GM04503 (cell line): ENCODE measurements at regions not wholly inside any gene's neighbourhood (a gene's known extent, or its start where the extent isn't known, plus 50 kb on each side); places are given as distances from the start of the nearest gene placed in this dataset.
A peak's percentile ranks its signal among the peaks of the same experiment; 100 is the strongest.

Source experiments
- DNase-seq: peaks from one replicate; pipeline ENCODE4 v3.0.0-alpha.2; 2012; ENCODE audit warnings: low read depth

DNA sequence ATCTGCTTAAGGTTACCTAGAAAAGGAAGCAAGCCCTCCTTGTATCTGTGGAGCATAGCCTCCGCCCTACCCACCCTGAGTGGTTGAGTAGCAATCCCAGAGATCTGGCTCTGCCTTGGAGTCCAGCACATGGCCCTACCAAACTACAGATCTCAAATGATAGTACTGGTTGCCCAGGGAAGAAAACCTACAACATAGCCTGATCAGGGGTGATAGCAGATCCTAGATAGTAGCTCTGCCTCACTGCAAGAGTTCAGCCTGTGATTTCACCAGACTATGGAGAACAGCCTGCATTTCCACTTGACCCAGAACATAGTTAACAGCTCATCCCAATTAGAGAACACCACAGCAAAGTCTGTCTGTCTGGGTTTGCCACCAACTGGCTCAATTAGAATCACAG, 279.5 kb downstream of the ETNK1 start:
- DNase-seq, result no peak

DNA sequence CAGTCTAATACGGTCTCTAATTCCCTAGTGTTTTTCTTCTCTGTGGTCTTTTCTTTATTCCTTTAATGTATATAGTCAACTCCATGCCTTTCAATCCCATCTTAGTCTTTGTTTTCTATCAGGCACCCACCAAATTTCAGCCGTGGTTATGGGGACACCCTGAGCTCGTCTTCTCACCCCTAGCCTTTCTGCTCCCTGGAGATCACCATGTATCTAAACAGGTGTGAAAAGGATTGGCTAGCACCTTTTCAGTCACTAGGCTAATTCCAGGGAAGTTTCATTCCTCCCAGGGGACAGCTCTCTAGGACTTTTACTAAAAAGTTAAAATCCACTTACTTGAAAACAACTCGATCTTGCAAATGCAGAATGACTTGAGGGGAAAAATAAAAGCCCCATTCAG, 291.3 kb downstream of the ETNK1 start:
- no peak for DNase-seq

DNA sequence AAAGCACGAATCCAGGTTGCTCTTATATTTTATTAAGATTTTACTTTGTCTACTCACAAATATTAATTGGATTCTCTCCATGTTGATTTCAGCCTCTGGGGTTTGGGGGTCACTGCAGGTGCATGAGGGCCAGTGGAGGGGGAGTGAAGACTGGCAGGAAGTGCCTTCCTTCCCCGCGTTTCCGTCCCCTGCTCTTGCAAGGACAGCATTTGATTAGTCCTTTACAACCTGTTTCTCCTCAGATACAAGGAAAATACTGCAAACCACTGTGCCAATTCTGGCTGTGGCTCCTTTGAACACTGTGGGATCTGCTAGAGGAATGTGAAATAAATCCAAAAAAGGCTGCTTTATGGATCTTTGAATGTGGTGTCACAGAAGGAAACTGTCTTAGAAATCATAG, 291.8 kb downstream of the ETNK1 start:
- no peak for DNase-seq

DNA sequence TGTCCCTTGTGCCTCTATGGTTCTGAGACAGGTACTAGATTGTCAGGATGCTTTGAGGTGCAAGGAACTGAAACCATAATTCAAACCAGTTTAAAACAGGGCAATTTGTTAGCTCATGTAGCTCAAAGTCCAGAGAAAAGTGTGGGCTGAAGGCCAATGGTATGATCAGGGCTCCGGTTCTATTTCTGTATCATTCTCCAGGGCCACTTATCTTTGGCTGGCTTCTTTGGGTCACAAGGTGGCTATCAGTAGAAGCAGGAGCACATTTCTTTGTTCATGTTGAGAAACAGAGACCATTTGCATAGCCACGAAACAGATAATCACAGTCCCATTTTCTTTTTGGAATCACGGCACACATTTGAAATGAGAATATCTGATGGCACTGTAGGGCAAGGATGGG, 294.9 kb downstream of the ETNK1 start:
- no peak for DNase-seq

DNA sequence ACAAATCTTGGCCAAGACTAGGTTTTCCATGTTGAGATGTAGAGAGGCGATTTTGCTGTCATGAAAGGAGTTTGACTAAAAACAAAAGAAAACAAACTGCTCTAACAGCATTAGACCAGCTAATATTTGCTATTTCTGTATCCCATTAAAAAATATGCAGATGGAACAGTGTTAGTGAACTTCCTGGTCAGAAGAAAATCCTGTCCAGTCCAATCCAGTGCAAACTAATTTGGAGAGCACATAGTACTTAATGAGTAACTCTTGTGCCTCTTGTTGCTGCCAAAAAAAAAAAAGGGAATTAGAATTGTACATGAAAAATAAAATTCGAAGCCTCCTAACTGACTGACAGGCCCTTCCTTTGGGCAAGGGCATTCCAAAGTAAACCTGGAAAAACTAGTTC, 298.8 kb downstream of the ETNK1 start:
- DNase-seq, result no peak

DNA sequence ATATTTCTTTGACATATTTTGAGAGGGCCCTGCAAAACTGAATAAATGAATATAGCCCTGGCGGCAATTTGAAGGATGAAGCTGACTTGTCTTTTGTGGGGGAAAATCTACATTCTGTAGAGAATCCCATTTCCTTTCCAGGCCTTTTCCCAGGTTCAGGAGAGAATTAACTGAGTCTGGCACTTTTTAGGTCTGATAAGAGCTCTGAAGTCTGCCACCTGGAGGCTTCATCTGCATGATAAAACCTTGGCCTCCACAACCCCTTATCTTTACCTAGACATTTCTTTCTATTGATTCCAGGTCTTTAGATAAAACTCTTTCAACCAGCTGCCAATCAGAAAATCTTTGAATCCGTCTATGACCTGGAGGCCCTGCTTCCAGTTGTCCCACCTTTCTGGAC, 299.4 kb downstream of the ETNK1 start:
- no peak for DNase-seq

DNA sequence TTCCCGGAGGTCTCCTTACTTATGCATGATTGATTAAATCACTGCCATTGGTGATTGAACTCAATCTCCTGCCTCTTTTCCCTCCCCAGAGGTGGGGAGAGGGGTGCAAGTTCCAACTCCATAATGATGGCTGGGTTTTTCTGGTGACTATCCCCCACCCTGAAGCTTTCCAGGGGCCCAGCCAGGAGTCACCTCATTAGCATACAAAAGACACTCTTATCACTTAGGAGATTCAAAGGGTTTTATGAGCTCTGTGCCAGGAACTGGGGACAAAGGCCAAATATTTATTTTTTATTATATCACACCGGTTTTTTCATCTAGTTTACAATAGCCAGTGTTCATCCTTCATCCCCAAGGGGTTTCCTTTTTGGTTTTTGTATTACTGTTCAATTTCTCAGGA, 300.7 kb downstream of the ETNK1 start:
- no peak for DNase-seq

DNA sequence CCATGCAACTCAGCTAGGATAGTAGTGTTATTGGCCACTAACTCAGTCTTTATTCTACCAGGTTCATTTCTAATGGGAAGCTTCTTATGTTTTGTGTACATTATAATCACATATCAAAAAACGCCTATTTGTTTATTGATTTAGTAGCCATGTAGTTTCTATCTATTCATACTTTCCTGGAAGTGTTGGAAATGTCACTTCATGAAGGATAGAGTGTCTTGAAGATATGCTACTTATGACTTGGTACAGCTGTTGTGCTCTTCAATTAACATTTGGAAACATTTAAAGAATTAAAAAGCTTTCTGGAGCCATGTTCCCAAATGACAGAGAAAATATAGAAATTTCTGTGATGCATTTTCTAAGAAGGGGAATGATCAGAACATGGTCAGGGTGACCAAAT, 307.5 kb downstream of the ETNK1 start:
- no peak for DNase-seq

DNA sequence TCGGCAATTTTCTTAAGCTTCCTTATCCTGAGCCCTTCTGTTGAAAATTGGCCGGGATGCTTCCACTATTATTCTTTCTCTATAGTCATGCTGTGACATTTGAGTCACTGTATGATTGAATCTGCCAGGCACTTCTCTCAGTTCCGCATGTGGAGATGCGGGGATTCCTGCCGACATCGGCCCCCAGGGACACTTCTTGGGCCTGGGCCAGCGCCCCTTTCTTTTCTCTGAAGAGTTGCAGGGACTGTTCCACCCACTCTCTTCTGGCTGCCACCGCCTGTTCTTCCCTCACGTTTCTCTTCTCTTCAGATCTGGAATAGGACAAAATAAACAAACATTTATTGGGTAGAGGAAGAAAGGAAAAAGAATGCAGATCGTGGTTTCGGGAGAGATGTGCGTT, 310.1 kb downstream of the ETNK1 start:
- no peak for DNase-seq

DNA sequence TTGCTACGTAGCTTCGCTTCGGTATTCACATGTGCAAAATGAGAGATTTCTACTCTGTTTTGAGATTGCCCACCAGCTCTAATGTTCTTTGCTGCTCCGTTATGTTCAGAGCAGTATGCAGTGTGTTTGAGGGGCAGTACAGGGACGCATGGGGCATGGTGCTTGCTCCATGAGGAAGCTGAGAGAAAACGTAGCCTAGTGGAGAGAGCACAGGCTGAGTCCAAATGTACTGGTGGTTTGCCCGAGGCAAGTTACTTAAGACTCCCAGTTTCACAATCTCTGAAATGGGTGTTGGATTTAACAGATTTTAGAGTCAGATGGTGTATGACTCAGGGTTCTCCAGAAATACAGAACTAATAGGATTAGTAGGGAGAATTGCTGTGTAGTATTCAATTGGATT, 310.5 kb downstream of the ETNK1 start:
- no peak for DNase-seq

DNA sequence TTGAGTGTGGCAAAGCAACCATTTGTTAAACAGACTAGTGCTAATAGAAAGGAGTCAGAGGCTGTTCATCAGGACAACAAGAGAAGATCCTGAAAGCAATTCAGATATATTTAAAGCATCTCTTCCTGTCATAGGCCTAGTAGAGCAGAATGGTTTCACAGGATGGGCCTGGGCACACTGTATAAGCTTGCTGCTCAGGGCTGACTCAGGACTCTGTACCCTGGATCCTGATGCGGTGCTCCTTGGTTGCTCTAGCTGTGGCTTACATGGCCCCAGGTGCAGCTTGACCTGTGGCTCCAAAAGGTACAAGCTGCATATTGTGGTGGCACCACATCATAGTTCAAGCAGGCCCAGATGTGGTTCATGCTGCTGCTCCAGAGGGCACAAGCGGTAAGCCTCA, 313.4 kb downstream of the ETNK1 start:
- no peak for DNase-seq

DNA sequence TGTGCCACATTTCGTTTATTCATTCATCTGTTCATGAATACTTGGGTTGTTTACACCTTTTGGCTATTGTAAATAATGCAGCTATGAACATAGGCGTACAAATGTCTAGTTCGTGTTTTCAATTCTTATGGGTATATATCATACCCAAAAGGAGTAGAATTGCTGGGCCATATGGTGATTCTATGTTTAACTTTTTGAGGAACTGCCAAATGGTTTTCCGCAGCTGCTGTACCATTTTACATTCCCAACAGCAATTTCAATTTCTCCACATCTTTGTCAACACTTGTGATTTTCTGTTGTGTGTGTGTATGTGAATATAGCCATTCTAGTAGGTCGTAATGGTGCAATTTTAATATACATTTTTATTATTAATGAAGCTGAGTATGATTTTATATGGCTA, 326.2 kb downstream of the ETNK1 start:
- no peak for DNase-seq

DNA sequence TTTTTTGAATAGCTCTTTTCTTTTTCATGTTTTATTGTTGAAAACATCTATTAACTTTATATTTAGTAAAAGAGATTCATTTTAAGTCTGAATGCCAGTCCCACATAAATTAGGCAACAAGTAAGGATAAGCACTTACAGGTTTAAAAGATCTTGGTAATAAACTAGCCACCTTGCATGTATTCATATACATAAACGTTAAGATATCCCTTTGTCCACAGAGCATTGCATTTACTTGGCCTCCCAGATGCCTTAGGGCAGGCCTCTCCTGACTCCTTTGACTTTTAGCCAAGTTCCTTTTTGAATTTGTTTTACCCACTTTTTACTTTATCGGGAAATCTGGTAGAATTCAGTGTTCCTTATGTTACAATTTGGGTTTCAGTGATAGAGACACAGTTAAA, 331.7 kb downstream of the ETNK1 start:
- no peak for DNase-seq

DNA sequence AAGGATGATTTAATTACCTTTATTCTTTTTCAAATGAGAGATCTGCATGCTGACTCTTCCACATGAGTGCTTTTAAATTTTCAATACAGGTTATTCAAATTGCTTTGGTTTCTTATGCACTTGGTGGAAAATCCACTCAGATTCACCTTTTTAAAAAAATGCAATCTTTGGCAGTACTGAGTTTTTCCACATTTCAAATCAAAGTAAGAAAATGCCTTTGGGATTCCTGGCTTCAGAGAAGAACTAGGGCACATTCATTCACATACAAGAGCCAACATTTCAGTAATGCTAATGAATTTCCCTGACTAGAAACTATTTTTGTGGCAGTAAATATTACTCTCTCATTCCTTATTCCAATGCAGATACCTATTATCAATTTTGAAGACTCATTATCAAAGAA, 342.2 kb downstream of the ETNK1 start:
- no peak for DNase-seq

DNA sequence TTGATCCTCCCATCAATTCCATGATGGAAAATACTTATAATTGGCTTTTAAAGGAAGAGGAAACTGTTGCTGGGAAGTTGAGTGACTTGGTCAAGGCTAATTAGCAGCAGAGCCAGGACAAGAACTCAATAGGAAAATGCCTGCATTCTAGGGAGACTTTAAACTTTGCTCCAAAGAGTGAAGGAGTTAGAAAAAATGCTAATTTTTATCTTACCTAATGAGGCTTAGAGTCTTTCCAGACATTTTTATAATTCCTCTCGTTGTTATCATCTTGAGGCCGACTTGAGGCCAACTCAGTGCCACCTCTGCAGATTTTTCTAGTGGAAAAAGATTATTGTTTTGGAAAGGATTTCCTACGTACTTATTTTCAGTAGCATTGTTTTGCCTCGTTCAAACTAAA, 344.6 kb downstream of the ETNK1 start:
- DNase-seq, result no peak

DNA sequence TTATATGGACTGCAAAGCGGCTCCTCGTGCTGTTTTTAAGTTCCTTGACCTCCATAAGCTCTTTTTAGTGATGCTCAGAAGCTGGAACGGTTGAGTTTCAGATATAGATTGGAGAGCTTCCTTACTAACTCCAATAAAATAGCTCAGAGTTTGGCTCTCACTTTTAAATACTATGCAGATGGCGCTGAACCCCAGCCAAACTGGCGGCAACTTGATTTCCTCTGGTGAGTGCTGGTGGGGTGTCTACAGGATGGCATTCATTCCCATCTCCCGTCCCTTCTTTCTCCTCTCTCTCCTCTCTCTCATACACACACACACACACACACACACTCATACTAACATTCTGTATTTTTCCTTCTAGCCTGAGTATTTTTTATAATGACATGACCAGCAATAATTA, 346.3 kb downstream of the ETNK1 start:
- no peak for DNase-seq

DNA sequence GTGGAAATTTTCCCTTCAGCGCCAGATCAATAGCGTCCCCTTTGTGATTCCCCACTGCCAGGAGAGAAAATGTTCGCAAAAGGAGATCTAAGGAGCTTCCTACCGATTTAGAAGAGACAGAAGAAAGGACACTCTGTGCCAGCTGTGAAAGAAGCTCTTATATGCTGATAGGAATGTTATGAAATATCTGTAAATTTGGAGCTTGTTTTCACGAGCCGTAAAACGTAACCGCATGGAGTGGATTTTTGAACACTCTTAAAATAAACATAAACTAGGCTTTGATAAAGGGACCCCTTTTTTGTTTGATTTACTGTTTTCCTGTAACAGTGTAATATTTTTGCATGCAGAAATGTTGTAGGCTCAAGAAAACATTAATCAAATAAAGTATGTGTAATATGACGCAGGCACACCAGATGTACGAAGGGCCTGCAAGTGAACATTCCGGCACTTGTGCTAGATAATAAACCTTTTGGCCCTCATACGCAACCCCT, 346.8 kb downstream of the ETNK1 start:
- no peak for DNase-seq

DNA sequence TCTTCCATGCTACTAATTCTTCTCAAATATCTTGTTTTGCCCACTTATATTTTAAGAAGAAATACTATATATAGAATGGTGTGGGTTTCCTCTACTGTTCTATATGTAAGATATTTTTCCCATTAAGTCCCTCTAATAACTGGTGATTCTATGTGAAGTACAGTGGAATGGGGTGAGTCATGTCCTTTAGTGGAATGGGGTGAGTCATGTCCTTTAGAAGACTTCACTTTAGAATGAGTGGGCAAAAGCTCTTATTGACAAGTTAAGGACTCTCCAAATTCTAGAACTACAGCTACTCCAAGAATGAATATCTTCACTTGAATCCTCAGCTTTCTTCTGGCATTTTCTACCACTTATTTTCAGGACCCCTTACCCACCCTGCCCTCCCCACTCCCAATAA, 349.9 kb downstream of the ETNK1 start:
- no peak for DNase-seq

DNA sequence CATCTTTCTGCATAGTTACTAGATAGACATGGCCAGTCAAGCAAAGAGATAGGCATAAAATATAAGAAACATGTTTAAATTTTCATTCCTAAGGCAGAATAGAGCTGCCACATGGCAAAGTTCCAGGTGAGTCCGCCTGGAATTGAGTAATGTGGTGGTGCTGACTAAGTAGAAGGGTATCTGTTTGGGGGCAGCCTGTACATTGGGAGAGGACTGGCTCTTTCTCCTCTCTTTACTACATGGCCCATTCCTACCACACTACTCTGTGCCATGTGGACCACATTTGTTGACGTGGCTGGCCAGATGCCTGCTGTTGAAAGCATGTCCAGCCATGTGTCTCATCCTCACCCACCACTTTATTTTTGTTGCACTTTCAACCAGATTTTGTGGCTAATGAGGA, 354.0 kb downstream of the ETNK1 start:
- peak; percentile 61 for DNase-seq

DNA sequence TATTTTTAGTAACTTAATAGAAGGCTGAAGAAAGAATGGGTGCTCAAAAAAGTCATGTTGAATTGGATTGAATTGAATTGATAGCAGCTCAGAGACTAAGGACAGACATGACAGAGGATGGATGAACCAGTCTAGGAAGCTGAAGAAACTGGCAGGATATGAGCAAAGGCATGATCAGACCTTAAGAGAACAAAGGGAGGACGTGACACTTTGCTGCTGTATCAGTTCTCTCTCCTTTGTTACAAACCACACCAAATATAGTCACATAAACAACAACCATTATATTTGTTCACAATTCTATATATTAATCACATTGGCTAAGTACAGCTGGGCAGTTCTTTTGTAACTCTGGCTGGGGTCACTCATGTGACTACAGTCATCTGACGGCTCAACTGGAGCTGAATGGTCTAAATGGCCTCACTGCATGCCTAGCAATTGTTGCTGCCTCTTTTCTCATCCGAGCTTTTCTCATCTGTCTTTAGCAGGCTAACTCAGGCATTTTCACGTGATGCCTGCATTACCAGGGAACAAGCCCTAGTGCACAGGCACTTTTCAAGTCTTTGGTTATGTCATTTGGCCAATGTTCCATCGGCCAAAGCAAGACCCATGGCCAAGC, 355.0 kb downstream of the ETNK1 start:
- DNase-seq, result no peak

DNA sequence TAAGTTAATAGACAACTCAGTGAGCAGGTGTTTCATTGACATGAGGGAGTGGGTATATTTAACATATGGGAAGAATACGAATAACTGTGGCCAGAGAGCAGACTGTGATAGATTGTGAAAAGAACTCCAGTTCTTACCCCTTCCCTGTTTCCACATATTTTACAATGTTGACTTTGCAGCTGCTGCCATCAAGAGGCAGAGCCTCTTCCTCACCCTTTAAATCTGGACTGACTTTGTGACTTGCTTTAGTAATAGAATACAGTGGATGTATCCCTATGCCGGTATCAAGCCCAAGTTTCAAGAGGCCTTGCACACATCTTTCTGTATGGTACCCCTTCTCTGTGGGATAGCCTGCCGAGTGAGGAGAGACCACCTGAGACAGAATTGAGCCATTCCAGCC, 356.7 kb downstream of the ETNK1 start:
- DNase-seq, result no peak

DNA sequence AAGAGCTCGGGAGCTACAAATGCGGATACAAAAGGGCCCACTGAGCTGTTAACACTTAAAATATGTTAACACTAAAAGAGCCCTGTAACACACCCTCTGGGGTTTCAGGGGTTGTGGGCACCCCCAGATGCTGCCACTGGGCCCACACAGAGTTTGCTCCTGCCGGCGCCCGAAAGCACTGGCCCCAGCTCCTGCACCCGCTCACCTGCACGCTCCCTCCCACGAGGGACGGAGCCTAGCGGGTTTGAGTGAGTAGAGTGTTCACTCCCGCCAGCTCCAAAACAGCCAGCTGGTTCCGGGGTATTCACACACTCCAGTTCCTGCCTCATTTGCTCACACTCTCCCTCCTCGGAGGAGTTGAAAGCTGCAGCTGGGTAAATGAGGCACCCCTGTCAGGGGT, 357.7 kb downstream of the ETNK1 start:
- DNase-seq, result no peak

DNA sequence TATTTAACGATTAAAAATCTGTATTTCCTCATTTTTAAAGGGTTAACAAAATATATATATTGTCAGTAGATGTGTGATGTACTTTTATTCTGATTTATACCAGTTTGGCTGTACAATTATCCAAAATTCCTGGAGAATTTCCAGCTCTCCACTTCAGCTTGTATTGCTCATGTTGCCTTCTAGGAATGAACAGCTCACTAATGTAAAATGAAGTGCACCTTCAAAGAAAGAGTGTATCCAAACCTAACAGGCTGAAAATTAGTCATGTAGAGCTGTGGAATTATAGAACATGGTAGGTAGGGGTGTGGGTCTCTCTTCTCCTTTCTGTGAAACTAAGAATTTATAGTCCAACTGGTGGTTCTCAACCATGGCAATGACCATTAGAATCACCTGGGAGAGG, 362.0 kb downstream of the ETNK1 start:
- no peak for DNase-seq

DNA sequence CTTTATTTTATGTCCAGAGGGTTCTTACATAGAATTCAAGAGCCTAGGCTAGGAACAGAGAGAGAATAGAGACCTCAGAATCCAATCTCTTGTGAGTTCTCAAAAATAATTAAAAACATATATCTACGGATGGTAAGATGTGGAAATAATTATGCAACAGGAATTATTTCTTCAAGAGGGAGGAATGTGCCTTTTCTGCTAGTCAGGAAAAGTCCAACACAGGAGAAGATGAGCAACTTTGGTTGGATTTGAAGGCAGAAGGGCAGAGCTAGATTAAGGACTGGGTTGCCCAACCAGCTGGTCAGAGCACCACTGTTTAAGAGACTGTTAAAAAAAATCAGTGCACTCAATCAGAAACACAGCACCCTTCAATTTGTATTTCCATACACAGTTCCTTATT, 365.5 kb downstream of the ETNK1 start:
- no peak for DNase-seq
